DMS153 (cell line): ENCODE measurements at regions not wholly inside any gene's neighbourhood (a gene's known extent, or its start where the extent isn't known, plus 50 kb on each side); places are given as distances from the start of the nearest gene placed in this dataset.
"Not testable (repeated sequence)": the region's sequence is repeated elsewhere in the genome, so short reads cannot be mapped to it uniquely, and the experiment has no call there.

Experiments
- DNase-seq: peaks from one replicate; lab custom pipeline; 2025; lab: John Stamatoyannopoulos, UW

- no peak for DNase-seq
Measured at GRCh38 chr12:104906695-104907094, 51.4 kb downstream of the SLC41A2 start.

- not testable (repeated sequence) for DNase-seq
Measured at GRCh38 chr12:104905446-104905845, 52.6 kb downstream of the SLC41A2 start.

- no peak for DNase-seq
Measured at GRCh38 chr12:104903648-104904423, 54.3 kb downstream of the SLC41A2 start.

- no peak for DNase-seq
Measured at GRCh38 chr12:104902125-104902524, 56.0 kb downstream of the SLC41A2 start.

DNA sequence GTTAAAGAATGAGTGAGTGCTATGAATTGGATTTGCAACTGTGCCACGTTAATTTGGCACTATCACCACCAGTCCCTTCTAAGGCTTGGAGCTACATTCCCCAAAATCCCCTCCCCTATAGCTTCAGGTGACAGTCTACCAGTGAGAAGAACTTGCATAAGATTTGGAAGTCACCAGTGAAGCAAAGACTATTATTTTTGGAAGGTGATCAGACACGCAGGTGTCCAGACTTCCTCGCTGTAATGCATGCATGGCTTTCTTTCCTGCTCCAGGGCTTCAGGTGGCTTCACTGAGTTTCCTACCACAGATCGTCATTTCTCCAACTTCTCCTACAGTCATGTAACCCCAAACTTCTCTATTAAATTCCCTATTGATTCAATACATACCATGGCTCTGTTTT, 61.4 kb downstream of the SLC41A2 start:
- DNase-seq = no peak

- peak; percentile 32 for DNase-seq
Measured at GRCh38 chr12:104896146-104896545, 61.9 kb downstream of the SLC41A2 start.

DNA sequence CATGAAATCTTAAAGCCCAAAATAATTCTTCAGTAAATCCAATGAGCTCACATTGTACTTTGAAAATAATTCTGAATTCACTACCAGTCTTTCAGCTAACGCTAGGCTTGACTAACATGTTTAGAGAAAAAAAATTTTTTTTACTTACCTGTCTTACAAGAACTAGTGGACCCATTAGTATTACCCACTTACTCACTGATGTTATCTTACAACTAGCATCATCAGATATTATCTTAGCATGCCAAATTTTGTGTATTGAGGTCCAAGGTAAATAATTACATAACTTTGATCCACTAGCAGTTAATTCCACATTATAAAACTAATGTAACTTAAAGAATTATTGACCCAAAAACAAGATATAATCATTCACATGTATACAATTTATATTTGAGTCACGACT, 62.7 kb downstream of the SLC41A2 start:
- DNase-seq = no peak

DNA sequence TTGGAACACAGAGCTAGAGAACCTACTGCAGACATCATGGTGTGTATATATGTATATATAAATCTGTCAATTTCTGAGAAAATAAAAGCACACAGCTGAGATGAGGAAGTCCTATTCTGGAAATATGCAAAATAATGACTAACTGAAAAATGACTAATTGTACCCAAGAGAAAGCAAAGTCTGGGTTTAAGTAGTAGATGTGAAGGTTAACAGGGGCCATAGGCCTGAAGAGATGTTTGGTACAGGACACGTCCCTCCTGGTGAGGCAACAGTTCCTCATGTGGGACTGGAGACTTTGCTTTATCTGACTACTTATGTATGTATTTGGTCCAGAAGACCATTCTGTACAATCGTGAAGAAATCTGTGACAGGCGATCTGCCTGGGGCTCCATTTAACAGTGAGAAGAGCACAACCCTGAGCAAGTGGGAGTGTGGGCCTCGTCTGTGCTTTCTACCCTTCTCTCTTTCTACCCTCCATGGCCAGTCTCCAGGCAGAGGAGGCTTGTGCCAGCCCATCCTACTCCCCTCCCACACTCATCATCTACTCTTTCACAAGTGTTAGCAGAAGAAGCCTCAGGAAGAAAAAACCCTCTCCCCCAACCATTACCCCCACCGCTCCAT, 67.5 kb downstream of the SLC41A2 start:
- no peak for DNase-seq

GRCh38 chr12:104889735-104890134, 68.4 kb downstream of the SLC41A2 start:
- DNase-seq = no peak

- DNase-seq = no peak
Measured at GRCh38 chr12:104888892-104889291, 69.2 kb downstream of the SLC41A2 start.

- DNase-seq = no peak
Measured at GRCh38 chr12:104888481-104888880, 69.6 kb downstream of the SLC41A2 start.

- DNase-seq = no peak
Measured at GRCh38 chr12:104887452-104887851, 70.6 kb downstream of the SLC41A2 start.

DNA sequence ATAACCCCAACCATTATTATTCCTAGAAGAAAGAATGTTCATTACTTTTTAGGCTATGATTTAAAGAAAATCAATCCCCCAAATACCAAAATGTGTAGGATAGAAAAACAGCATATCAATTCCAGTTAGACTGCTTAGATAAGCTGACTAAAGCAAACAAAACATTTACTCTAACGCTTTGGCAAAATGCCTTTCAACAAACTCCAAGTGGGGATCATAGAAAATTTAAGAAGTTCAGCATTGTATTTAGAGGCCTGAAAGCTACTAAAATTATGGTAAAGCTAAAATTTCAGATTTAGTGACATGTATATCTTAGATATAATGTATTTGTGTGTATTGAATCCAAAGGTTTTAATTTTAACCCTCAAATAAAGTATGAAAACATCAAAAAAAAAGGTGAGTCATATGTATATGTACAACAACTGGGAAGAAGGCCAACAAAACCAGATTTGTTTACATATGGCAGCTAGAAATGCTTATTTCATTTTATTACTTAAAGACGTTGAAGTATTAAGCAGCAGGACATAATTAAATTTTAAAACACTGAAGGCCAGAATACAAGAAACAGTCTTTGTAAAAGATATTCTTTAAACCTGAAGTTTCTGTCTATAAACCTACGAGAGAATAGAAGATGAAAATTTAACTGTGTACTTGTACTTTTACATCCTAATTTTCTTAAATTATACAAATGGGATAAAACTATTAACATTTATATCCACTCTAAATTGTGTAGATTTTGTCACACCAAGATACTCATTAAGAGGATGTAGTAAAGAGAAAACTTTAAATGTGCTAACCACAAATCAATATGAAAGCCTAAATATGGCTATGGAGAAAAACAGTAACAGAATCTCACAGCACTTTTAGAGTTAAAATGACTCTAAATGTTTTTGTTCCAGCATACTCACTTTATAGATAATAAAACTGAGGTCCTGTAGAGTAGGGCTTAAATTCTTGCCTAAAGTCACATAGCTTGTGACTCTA, 71.4 kb downstream of the SLC41A2 start:
- no peak for DNase-seq

GRCh38 chr12:104878858-104879257, 79.2 kb downstream of the SLC41A2 start:
- not testable (repeated sequence) for DNase-seq

GRCh38 chr12:104877103-104877705, 80.9 kb downstream of the SLC41A2 start:
- DNase-seq = no peak

GRCh38 chr12:104873374-104873773, 84.7 kb downstream of the SLC41A2 start:
- DNase-seq = no peak

GRCh38 chr12:104870797-104871196, 87.3 kb downstream of the SLC41A2 start:
- DNase-seq = no peak

DNA sequence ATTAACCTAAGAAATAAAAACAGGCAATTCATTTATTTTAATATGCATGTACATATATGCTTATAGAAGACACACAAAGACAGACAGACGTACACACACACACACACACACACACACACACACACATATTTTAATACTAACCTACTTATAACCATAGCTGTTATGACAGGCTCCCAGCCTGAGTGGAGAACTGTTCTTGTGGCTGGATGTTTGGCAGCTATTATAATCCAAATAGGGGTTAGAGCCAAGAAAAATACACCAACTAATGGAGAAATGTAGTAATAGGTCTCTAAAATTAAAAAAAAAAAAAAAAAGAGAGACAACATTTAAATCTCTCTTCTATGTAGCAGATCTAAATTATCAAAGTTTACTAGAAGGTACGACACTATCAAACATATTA, 91.8 kb downstream of the SLC41A2 start:
- no peak for DNase-seq

- DNase-seq = no peak
Measured at GRCh38 chr12:104865080-104865479, 93.0 kb downstream of the SLC41A2 start.

DNA sequence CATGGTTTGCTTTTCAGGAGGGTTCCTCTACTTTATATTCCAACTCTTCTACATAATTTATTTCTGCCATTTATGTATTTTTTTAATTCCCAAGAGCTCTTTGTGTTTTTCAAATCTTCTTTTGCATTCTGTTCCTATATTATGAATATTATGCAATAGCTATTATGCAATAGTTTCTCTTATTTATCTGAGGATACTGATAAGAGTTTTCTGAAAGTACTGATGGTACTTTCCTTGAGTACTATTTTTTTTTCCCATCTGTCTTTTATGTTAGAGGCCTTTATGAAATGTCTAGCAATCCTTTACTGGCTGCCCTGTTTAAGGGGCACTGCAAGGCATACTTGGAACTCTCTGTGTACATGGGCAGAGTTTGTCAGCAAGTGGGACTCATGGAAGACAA, 93.4 kb downstream of the SLC41A2 start:
- DNase-seq = no peak

GRCh38 chr12:104863296-104863948, 94.7 kb downstream of the SLC41A2 start:
- no peak for DNase-seq
